GM23248 (cell line): ENCODE measurements at regions not wholly inside any gene's neighbourhood (a gene's known extent, or its start where the extent isn't known, plus 50 kb on each side); places are given as distances from the start of the nearest gene placed in this dataset.

ENCODE experiments used
- EZH2 ChIP-seq: fragments of 200-600 bp; sonication (generic); IDR thresholded peaks from 2 replicates; pipeline ENCODE4 v1.6.1; 2018; ENCODE audit warnings: antibody characterized with exemption, mild to moderate bottlenecking; ENCODE audit not compliant: insufficient read depth, poor library complexity, severe bottlenecking
- EZH2phosphoT487 ChIP-seq: fragments of 200-600 bp; sonication (generic); IDR thresholded peaks from 2 replicates; pipeline ENCODE4 v1.6.1; 2018; ENCODE audit warnings: antibody characterized with exemption, moderate library complexity, mild to moderate bottlenecking, low read depth; ENCODE audit not compliant: insufficient read depth

- TF ChIP-seq EZH2: no peak
- no peak for TF ChIP-seq EZH2phosphoT487
These were observed 579.3 kb upstream of the GRM7 start for GRCh38 chr3:6281662-6282061.
